ENCODE measurements at regions not wholly inside any gene's neighbourhood (a gene's known extent, or its start where the extent isn't known, plus 50 kb on each side); places are given as distances from the start of the nearest gene placed in this dataset.
A peak's percentile ranks its signal among the peaks of the same experiment; 100 is the strongest.

GRCh38 chr4:152064753-152065152 lies 303.9 kb upstream of the GATB start:
- no peaks in the 10 kb centered on the region for H3K36me3 ChIP-seq (replicated peaks; ENCODE audit: insufficient read depth, low read depth)
- no peak overlapping the region for H2AFZ ChIP-seq
- H3K79me2 ChIP-seq = no peaks in the 10 kb centered on the region
- H3K9me3 ChIP-seq (ENCODE audit: low read depth) = no peaks in the 10 kb centered on the region
- H3K27ac ChIP-seq = no peak overlapping the region
- no peak for DNase-seq (ENCODE audit: low spot score)
- 50% methylated on average over 1 of the region's 1 CpG for WGBS (ENCODE audit: low lambda C conversion rate, missing lambda C conversion rate)
- no peak overlapping the region for H3K4me2 ChIP-seq
- H3K9me2 ChIP-seq (replicated peaks; ENCODE audit: insufficient read depth) = no peaks in the 10 kb centered on the region
- H3K27me3 ChIP-seq = no peaks in the 10 kb centered on the region
- TF ChIP-seq EZH2phosphoT487 (IDR thresholded peaks at IDR 0.05; ENCODE audit: low read depth, severe bottlenecking, unreplicated experiment) = no peak
- TF ChIP-seq CTCF (IDR thresholded peaks at IDR 0.05; ENCODE audit: poor library complexity) = no peak
- no peak for TF ChIP-seq EZH2 (IDR thresholded peaks at IDR 0.05; ENCODE audit: borderline replicate concordance)
- H3K4me1 ChIP-seq (ENCODE audit: insufficient read depth) = peaks cover 8% of the 10 kb centered on the region
- H3K4me3 ChIP-seq = no peak overlapping the region
- H4K20me1 ChIP-seq (ENCODE audit: insufficient read depth, poor library complexity, severe bottlenecking) = no peaks in the 10 kb centered on the region

GRCh38 chr4:152064282-152064681 lies 303.5 kb upstream of the GATB start:
- Histone ChIP-seq H3K9me2 (replicated peaks; ENCODE audit: insufficient read depth) (no peaks in the 10 kb centered on the region), H4K20me1 (ENCODE audit: insufficient read depth, poor library complexity, severe bottlenecking) (no peaks in the 10 kb centered on the region), H3K4me1 (ENCODE audit: insufficient read depth) (peaks cover 8% of the 10 kb centered on the region), H3K79me2 (no peaks in the 10 kb centered on the region), H3K27me3 (no peaks in the 10 kb centered on the region), H3K27ac (no peak overlapping the region), H3K36me3 (replicated peaks; ENCODE audit: insufficient read depth, low read depth) (no peaks in the 10 kb centered on the region), H2AFZ (no peak overlapping the region), H3K9me3 (ENCODE audit: low read depth) (no peaks in the 10 kb centered on the region), H3K4me3 (no peak overlapping the region), H3K4me2 (peak overlapping the region; percentile 17)
- no peak for DNase-seq (ENCODE audit: low spot score)
- no peak for TF ChIP-seq EZH2phosphoT487 (IDR thresholded peaks at IDR 0.05; ENCODE audit: low read depth, severe bottlenecking, unreplicated experiment)
- no peak for TF ChIP-seq EZH2 (IDR thresholded peaks at IDR 0.05; ENCODE audit: borderline replicate concordance)
- no peak for TF ChIP-seq CTCF (IDR thresholded peaks at IDR 0.05; ENCODE audit: poor library complexity)
- 87% methylated on average over 2 of the region's 2 CpGs for WGBS (ENCODE audit: low lambda C conversion rate, missing lambda C conversion rate)

GRCh38 chr4:152063621-152064240 lies 302.9 kb upstream of the GATB start:
- Histone ChIP-seq H3K27me3 (no peaks in the 10 kb centered on the region), H3K4me1 (ENCODE audit: insufficient read depth) (peaks cover 8% of the 10 kb centered on the region), H3K9me3 (ENCODE audit: low read depth) (no peaks in the 10 kb centered on the region), H3K4me3 (no peak overlapping the region), H2AFZ (no peak overlapping the region), H4K20me1 (ENCODE audit: insufficient read depth, poor library complexity, severe bottlenecking) (no peaks in the 10 kb centered on the region), H3K36me3 (replicated peaks; ENCODE audit: insufficient read depth, low read depth) (no peaks in the 10 kb centered on the region), H3K4me2 (peak overlapping the region; percentile 17), H3K27ac (no peak overlapping the region), H3K9me2 (replicated peaks; ENCODE audit: insufficient read depth) (no peaks in the 10 kb centered on the region), H3K79me2 (no peaks in the 10 kb centered on the region)
- peak; percentile 70 for DNase-seq (ENCODE audit: low spot score)
- WGBS (ENCODE audit: low lambda C conversion rate, missing lambda C conversion rate) = 32% methylated on average over 13 of the region's 13 CpGs
- TF ChIP-seq EZH2phosphoT487 (IDR thresholded peaks at IDR 0.05; ENCODE audit: low read depth, severe bottlenecking, unreplicated experiment) = no peak
- TF ChIP-seq EZH2 (IDR thresholded peaks at IDR 0.05; ENCODE audit: borderline replicate concordance) = no peak
- peak; percentile 11 for TF ChIP-seq CTCF (IDR thresholded peaks at IDR 0.05; ENCODE audit: poor library complexity)

All from hepatocyte (in vitro differentiated cells).